H1 (cell line): ENCODE measurements at regions not wholly inside any gene's neighbourhood (a gene's known extent, or its start where the extent isn't known, plus 50 kb on each side); places are given as distances from the start of the nearest gene placed in this dataset.

Experiments used
- CTCF ChIA-PET: fragments of 300-600 bp; sonication (Branson Sonifier 250); formaldehyde crosslinking; loops from one replicate; lab custom pipeline; 2021; ENCODE audit not compliant: partially characterized antibody; lab: Charles Lee
- POLR2A ChIA-PET: fragments of 300-600 bp; sonication (Branson Sonifier 250); formaldehyde crosslinking; loops from one replicate; lab custom pipeline; 2021; ENCODE audit warnings: inconsistent platforms; ENCODE audit not compliant: partially characterized antibody; lab: Charles Lee
- DNase-seq, 2 experiments: peaks; one replicate each; pipeline versions ENCODE4 v3.0.0 to v3.0.0-alpha.2; 2010 to 2022; ENCODE audit warnings: low spot score in 2 of 2, low read depth in 1 of 2, mixed read lengths in 1 of 2
- FAIRE-seq: peaks from 2 replicates; lab custom pipeline; 2011; peaks lifted over from hg19 to GRCh38; lab: Jason Lieb, UNC
- H2AFZ ChIP-seq: 2 replicates; pipeline ENCODE4 v1.8.1; 2012; ENCODE audit warnings: low read length, inconsistent platforms
- H2AK5ac ChIP-seq: 2 replicates; pipeline ENCODE4 v1.6.1; 2013; ENCODE audit warnings: low read depth, low read length
- H2BK120ac ChIP-seq: replicated peaks from 2 replicates; pipeline ENCODE3; 2013; ENCODE audit warnings: low read depth, low read length, inconsistent platforms
- H2BK12ac ChIP-seq: 2 replicates; pipeline ENCODE4 v1.6.1; 2013; ENCODE audit warnings: low read depth, low read length
- H2BK15ac ChIP-seq: 2 replicates; pipeline ENCODE4 v1.6.1; 2013; ENCODE audit warnings: low read length
- H2BK20ac ChIP-seq: 2 replicates; pipeline ENCODE4 v1.6.1; 2013; ENCODE audit warnings: low read length
- H2BK5ac ChIP-seq: 2 replicates; pipeline ENCODE4 v1.6.1; 2013; ENCODE audit warnings: low read depth, low read length
- H3K14ac ChIP-seq: 2 replicates; pipeline ENCODE4 v1.6.1; 2013; ENCODE audit warnings: inconsistent platforms; ENCODE audit not compliant: insufficient read length
- H3K18ac ChIP-seq: 2 replicates; pipeline ENCODE4 v1.6.1; 2013; ENCODE audit warnings: low read length; ENCODE audit errors: extremely low read depth
- H3K23ac ChIP-seq: 2 replicates; pipeline ENCODE4 v1.6.1; 2013; ENCODE audit warnings: inconsistent platforms; ENCODE audit not compliant: insufficient read length
- H3K23me2 ChIP-seq: 2 replicates; pipeline ENCODE4 v1.6.1; 2013; ENCODE audit warnings: low read depth, low read length
- H3K27ac ChIP-seq: 2 replicates; pipeline ENCODE4 v1.6.1; 2011; ENCODE audit warnings: low read depth, low read length, inconsistent platforms
- H3K27me3 ChIP-seq, 4 experiments: replicated peaks in 1 of 4; 1 replicate in 1 of 4; 2 replicates in 3 of 4; pipeline versions ENCODE4 v1.6.1 to v1.8.1; 2011 to 2013; ENCODE audit warnings: low read length in 3 of 4, mild to moderate bottlenecking in 3 of 4, inconsistent platforms in 2 of 4, mixed read lengths in 2 of 4, moderate library complexity in 1 of 4; ENCODE audit not compliant: control insufficient read depth in 3 of 4, insufficient read depth in 3 of 4; ENCODE audit errors: extremely low read depth in 1 of 4
- H3K36me3 ChIP-seq, 4 experiments: 2 replicates each; pipeline versions ENCODE4 v1.6.1 to v1.8.1; 2011 to 2013; ENCODE audit warnings: mild to moderate bottlenecking in 4 of 4, low read length in 3 of 4, moderate library complexity in 2 of 4, control low read depth in 1 of 4, inconsistent platforms in 1 of 4; ENCODE audit not compliant: insufficient read depth in 4 of 4, control insufficient read depth in 2 of 4
- H3K4ac ChIP-seq: replicated peaks from 2 replicates; pipeline ENCODE3; 2013; ENCODE audit warnings: low read length, low read depth, mixed read lengths, inconsistent platforms; ENCODE audit not compliant: insufficient read length
- H3K4me1 ChIP-seq, 4 experiments: replicated peaks in 1 of 4; 1 replicate in 1 of 4; 2 replicates in 3 of 4; pipeline versions ENCODE4 v1.6.1 to v1.8.1; 2011 to 2013; ENCODE audit warnings: low read length in 3 of 4, inconsistent platforms in 2 of 4, mixed read lengths in 1 of 4; ENCODE audit not compliant: insufficient read depth in 4 of 4, control insufficient read depth in 3 of 4
- H3K4me2 ChIP-seq, 2 experiments: 2 replicates each; pipeline versions ENCODE4 v1.6.1 to v1.8.1; 2011 to 2013; ENCODE audit warnings: low read depth in 2 of 2, low read length in 2 of 2, control low read depth in 1 of 2, inconsistent platforms in 1 of 2, mild to moderate bottlenecking in 1 of 2; ENCODE audit not compliant: insufficient read depth in 1 of 2
- H3K4me3 ChIP-seq, 4 experiments: fragments of 200-600, 300-600 bp in 1 of 4; sonication (generic), shearing (Covaris generic), sonication (Bioruptor Twin) in 1 of 4; 2 replicates each; pipeline versions ENCODE4 v1.5.1 to v1.8.1; 2011 to 2016; ENCODE audit warnings: low read length in 4 of 4, low read depth in 3 of 4, control low read depth in 2 of 4, inconsistent platforms in 2 of 4, mild to moderate bottlenecking in 2 of 4, mixed read lengths in 1 of 4, moderate library complexity in 1 of 4; ENCODE audit not compliant: insufficient read depth in 2 of 4; ENCODE audit errors: extremely low read depth in 1 of 4
- H3K56ac ChIP-seq: replicated peaks from 2 replicates; pipeline ENCODE3; 2013; ENCODE audit warnings: low read depth, mild to moderate bottlenecking, mixed read lengths, low read length, inconsistent platforms; ENCODE audit not compliant: insufficient read length
- H3K79me1 ChIP-seq: 2 replicates; pipeline ENCODE4 v1.6.1; 2013; ENCODE audit warnings: low read depth, low read length, control low read depth
- H3K79me2 ChIP-seq, 2 experiments: 2 replicates each; pipeline versions ENCODE4 v1.6.1 to v1.8.1; 2012 to 2013; ENCODE audit warnings: low read length in 2 of 2, mild to moderate bottlenecking in 2 of 2, inconsistent platforms in 1 of 2; ENCODE audit not compliant: insufficient read depth in 2 of 2, control insufficient read depth in 1 of 2
- H3K9ac ChIP-seq, 4 experiments: replicated peaks in 1 of 4; 1 replicate in 1 of 4; 2 replicates in 3 of 4; pipeline versions ENCODE4 v1.6.1 to v1.8.1; 2011 to 2013; ENCODE audit warnings: low read depth in 3 of 4, low read length in 3 of 4, control low read depth in 2 of 4, mild to moderate bottlenecking in 2 of 4, moderate library complexity in 2 of 4, inconsistent platforms in 1 of 4; ENCODE audit errors: extremely low read depth in 1 of 4
- H3K9me3 ChIP-seq, 2 experiments: 2 replicates each; pipeline versions ENCODE4 v1.6.1 to v1.8.1; 2012 to 2013; ENCODE audit warnings: mild to moderate bottlenecking in 2 of 2, moderate library complexity in 2 of 2, control low read depth in 1 of 2, inconsistent platforms in 1 of 2, low read depth in 1 of 2, low read length in 1 of 2, mixed read lengths in 1 of 2; ENCODE audit not compliant: insufficient read depth in 2 of 2
- H4K20me1 ChIP-seq, 2 experiments: replicated peaks in 1 of 2; 2 replicates each; pipeline versions ENCODE3 to v1.8.1; 2011 to 2013; ENCODE audit warnings: inconsistent platforms in 2 of 2, low read length in 2 of 2, mild to moderate bottlenecking in 1 of 2; ENCODE audit not compliant: insufficient read depth in 2 of 2, control insufficient read depth in 1 of 2
- H4K5ac ChIP-seq: 2 replicates; pipeline ENCODE4 v1.6.1; 2013; ENCODE audit warnings: low read length, low read depth, mixed read lengths, inconsistent platforms; ENCODE audit not compliant: insufficient read length
- H4K8ac ChIP-seq: 2 replicates; pipeline ENCODE4 v1.8.0; 2013; ENCODE audit warnings: mild to moderate bottlenecking, moderate library complexity, low read length, inconsistent platforms; ENCODE audit not compliant: insufficient read depth; ENCODE audit errors: extremely low read depth
- H4K91ac ChIP-seq: replicated peaks from 2 replicates; pipeline ENCODE3; 2013; ENCODE audit warnings: low read length, mixed read lengths, inconsistent platforms; ENCODE audit not compliant: insufficient read length
- BACH1 ChIP-seq: IDR thresholded peaks from 2 replicates; pipeline ENCODE4 v1.6.1; 2012; ENCODE audit warnings: low read length, improper control_type of control experiment
- HDAC6 ChIP-seq: IDR thresholded peaks from one replicate; pipeline ENCODE4 v1.7.1; 2012; ENCODE audit warnings: low read depth, mild to moderate bottlenecking, inconsistent platforms, low read length, moderate library complexity
- NANOG ChIP-seq: IDR thresholded peaks from 2 replicates; pipeline ENCODE4 v1.6.1; 2011; ENCODE audit warnings: low read length, low read depth, mild to moderate bottlenecking, inconsistent platforms; ENCODE audit not compliant: insufficient read depth, poor library complexity, severe bottlenecking
- POLR2A ChIP-seq, 2 experiments: IDR thresholded peaks; 1 replicate in 1 of 2; 2 replicates in 1 of 2; pipeline ENCODE4 v1.6.1; 2011; ENCODE audit warnings: low read depth in 2 of 2, low read length in 2 of 2, mild to moderate bottlenecking in 2 of 2; ENCODE audit errors: control extremely low read depth in 1 of 2
- RAD21 ChIP-seq, 2 experiments: IDR thresholded peaks in 1 of 2; conservative IDR thresholded peaks in 1 of 2; 2 replicates each; pipeline ENCODE4 v1.6.1; 2011; ENCODE audit warnings: low read depth in 2 of 2, low read length in 2 of 2, improper control_type of control experiment in 1 of 2, inconsistent platforms in 1 of 2, mild to moderate bottlenecking in 1 of 2, moderate library complexity in 1 of 2
- SIN3A ChIP-seq, 2 experiments: IDR thresholded peaks in 1 of 2; conservative IDR thresholded peaks in 1 of 2; 2 replicates each; pipeline ENCODE4 v1.6.1; 2011 to 2012; ENCODE audit warnings: low read length in 2 of 2, improper control_type of control experiment in 1 of 2, low read depth in 1 of 2, mild to moderate bottlenecking in 1 of 2
- SP2 ChIP-seq: IDR thresholded peaks from 2 replicates; pipeline ENCODE4 v1.6.1; 2012; ENCODE audit warnings: mild to moderate bottlenecking, low read length, inconsistent platforms
- TAF7 ChIP-seq: optimal IDR thresholded peaks from 2 replicates; pipeline ENCODE3; 2011; ENCODE audit warnings: low read depth, mild to moderate bottlenecking, inconsistent platforms, low read length, moderate library complexity, borderline replicate concordance
- WGBS, 2 experiments: shearing (Covaris generic) in 1 of 2; methylation state at CpG; one replicate each; pipeline versions ENCODE4 v1.1.6 to v1.1.7; 2013 to 2015; ENCODE audit warnings: low lambda C conversion rate in 2 of 2, mixed read lengths in 2 of 2, inconsistent platforms in 1 of 2, low coverage in 1 of 2, missing lambda C conversion rate in 1 of 2; ENCODE audit not compliant: insufficient replicate concordance in 2 of 2, insufficient coverage in 1 of 2, insufficient read length in 1 of 2; ENCODE audit errors: extremely low coverage in 1 of 2, missing lambda C conversion rate in 1 of 2; 5-methylcytosine and 5-hydroxymethylcytosine counted together
- TF ChIP-seq, protein P1 (sequence below): IDR thresholded peaks from 2 replicates; pipeline ENCODE4 v1.6.1; 2012; ENCODE audit warnings: inconsistent platforms
- TF ChIP-seq, protein P2 (sequence below): IDR thresholded peaks from 2 replicates; pipeline ENCODE4 v1.6.1; 2012; ENCODE audit warnings: inconsistent platforms
- TF ChIP-seq, protein P3 (sequence below), 3 experiments: IDR thresholded peaks; 1 replicate in 2 of 3; 2 replicates in 1 of 3; pipeline versions ENCODE4 v1.5.1 to v1.6.1; 2011; ENCODE audit warnings: low read length in 3 of 3, mild to moderate bottlenecking in 3 of 3, inconsistent platforms in 2 of 3, low read depth in 1 of 3, moderate library complexity in 1 of 3; ENCODE audit not compliant: insufficient read depth in 1 of 3; ENCODE audit errors: control extremely low read depth in 1 of 3

GRCh38 chr4:177771645-177772044, 329.4 kb upstream of the AGA start:
- CTCF ChIA-PET, result no interaction called here
- FAIRE-seq, result no peak
- TF ChIP-seq, protein P1, sequence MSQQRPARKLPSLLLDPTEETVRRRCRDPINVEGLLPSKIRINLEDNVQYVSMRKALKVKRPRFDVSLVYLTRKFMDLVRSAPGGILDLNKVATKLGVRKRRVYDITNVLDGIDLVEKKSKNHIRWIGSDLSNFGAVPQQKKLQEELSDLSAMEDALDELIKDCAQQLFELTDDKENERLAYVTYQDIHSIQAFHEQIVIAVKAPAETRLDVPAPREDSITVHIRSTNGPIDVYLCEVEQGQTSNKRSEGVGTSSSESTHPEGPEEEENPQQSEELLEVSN, result no peak
- TF ChIP-seq, protein P2, sequence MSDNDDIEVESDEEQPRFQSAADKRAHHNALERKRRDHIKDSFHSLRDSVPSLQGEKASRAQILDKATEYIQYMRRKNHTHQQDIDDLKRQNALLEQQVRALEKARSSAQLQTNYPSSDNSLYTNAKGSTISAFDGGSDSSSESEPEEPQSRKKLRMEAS, result no peak
- no peak for TF ChIP-seq RAD21 (IDR thresholded peaks at IDR 0.05 in 1 of 2, conservative IDR thresholded peaks at IDR 0.05 in 1 of 2; ENCODE audit: low read depth in 2 of 2, low read length in 2 of 2)
- TF ChIP-seq SIN3A (conservative IDR thresholded peaks at IDR 0.05 in 1 of 2, IDR thresholded peaks at IDR 0.05 in 1 of 2; ENCODE audit: low read depth in 1 of 2, low read length in 2 of 2), result no peak
- no peak for TF ChIP-seq TAF7
- TF ChIP-seq, protein P3, sequence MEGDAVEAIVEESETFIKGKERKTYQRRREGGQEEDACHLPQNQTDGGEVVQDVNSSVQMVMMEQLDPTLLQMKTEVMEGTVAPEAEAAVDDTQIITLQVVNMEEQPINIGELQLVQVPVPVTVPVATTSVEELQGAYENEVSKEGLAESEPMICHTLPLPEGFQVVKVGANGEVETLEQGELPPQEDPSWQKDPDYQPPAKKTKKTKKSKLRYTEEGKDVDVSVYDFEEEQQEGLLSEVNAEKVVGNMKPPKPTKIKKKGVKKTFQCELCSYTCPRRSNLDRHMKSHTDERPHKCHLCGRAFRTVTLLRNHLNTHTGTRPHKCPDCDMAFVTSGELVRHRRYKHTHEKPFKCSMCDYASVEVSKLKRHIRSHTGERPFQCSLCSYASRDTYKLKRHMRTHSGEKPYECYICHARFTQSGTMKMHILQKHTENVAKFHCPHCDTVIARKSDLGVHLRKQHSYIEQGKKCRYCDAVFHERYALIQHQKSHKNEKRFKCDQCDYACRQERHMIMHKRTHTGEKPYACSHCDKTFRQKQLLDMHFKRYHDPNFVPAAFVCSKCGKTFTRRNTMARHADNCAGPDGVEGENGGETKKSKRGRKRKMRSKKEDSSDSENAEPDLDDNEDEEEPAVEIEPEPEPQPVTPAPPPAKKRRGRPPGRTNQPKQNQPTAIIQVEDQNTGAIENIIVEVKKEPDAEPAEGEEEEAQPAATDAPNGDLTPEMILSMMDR (IDR thresholded peaks at IDR 0.05; ENCODE audit: control extremely low read depth in 1 of 3, insufficient read depth in 1 of 3, low read depth in 1 of 3, low read length in 3 of 3), result no peak
- no peak for TF ChIP-seq NANOG
- TF ChIP-seq POLR2A (IDR thresholded peaks at IDR 0.05; ENCODE audit: control extremely low read depth in 1 of 2, low read depth in 2 of 2, low read length in 2 of 2), result no peak
- TF ChIP-seq BACH1, result no peak
- TF ChIP-seq HDAC6, result no peak
- no peak for TF ChIP-seq SP2

More at GRCh38 chr4:177771645-177772044, 329.4 kb upstream of the AGA start:
- Histone ChIP-seq H4K20me1 (no peaks in the 10 kb centered on the region), H2BK12ac (no peak overlapping the region), H3K4me3 (no peak overlapping the region), H3K18ac (no peak overlapping the region), H3K27me3 (no peaks in the 10 kb centered on the region), H3K23ac (no peak overlapping the region), H3K9me3 (no peaks in the 10 kb centered on the region), H3K4me2 (no peak overlapping the region), H3K79me2 (no peaks in the 10 kb centered on the region), H2BK120ac (no peak overlapping the region), H3K4me1 (no peaks in the 10 kb centered on the region), H4K8ac (no peak overlapping the region), H2BK20ac (no peak overlapping the region), H3K56ac (no peak overlapping the region), H2BK5ac (no peak overlapping the region), H3K36me3 (no peaks in the 10 kb centered on the region), H2AK5ac (no peak overlapping the region), H3K23me2 (no peaks in the 10 kb centered on the region), H3K14ac (no peak overlapping the region), H3K9ac (no peak overlapping the region), H3K79me1 (no peaks in the 10 kb centered on the region), H4K5ac (no peak overlapping the region), H3K4ac (no peak overlapping the region), H3K27ac (no peak overlapping the region), H4K91ac (no peak overlapping the region), H2BK15ac (no peak overlapping the region), H2AFZ (no peak overlapping the region)
- 90% methylated on average over 1 of the region's 1 CpG; no CpG with 5 or more reads in 1 of the 2 experiments for WGBS, 2 experiments
- POLR2A ChIA-PET, result no interaction called here
- DNase-seq, result no peak
